Prostate gland (tissue), 2 donors: ENCODE measurements at regions not wholly inside any gene's neighbourhood (a gene's known extent, or its start where the extent isn't known, plus 50 kb on each side); places are given as distances from the start of the nearest gene placed in this dataset.

ENCODE experiments used
- POLR2A ChIP-seq: fragments of 450-650 bp; IDR thresholded peaks from one replicate; pipeline ENCODE4 v1.6.1; 2016; ENCODE audit warnings: antibody characterized with exemption, mild to moderate bottlenecking
- POLR2AphosphoS5 ChIP-seq: sonication (generic); formaldehyde crosslinking; IDR thresholded peaks from one replicate; pipeline ENCODE4 v1.6.1; 2017; ENCODE audit warnings: antibody characterized with exemption
- TF ChIP-seq, protein P1 (sequence below), 4 experiments: fragments of 200-600 bp in 2 of 4; fragments of 450-650 bp in 2 of 4; sonication (generic) in 2 of 4; IDR thresholded peaks; 1 replicate in 3 of 4; 2 replicates in 1 of 4; pipeline ENCODE4 v1.5.1; 2016 to 2019; ENCODE audit warnings: antibody characterized with exemption in 4 of 4, mild to moderate bottlenecking in 2 of 4, moderate library complexity in 2 of 4

DNA sequence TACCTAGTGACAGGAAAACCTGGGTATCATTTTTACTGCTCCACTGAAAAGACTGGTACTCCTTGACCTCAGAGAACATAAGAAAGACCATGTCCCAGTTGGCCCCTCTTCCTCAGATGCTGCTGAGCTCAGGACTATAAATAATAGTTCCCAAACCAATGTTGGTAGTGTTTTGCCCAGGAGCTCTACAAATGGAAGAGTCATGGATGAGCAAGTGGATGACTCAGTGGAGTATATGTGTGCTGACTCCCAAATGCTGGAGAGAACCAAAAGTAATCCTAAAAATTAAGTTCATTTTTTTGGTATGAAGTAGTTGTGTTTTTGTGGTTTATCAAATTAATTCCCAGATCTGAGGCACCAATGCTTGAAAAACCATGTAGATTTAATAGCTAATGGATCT is 482.0 kb downstream of the KCNA4 start:
- TF ChIP-seq, protein P1, sequence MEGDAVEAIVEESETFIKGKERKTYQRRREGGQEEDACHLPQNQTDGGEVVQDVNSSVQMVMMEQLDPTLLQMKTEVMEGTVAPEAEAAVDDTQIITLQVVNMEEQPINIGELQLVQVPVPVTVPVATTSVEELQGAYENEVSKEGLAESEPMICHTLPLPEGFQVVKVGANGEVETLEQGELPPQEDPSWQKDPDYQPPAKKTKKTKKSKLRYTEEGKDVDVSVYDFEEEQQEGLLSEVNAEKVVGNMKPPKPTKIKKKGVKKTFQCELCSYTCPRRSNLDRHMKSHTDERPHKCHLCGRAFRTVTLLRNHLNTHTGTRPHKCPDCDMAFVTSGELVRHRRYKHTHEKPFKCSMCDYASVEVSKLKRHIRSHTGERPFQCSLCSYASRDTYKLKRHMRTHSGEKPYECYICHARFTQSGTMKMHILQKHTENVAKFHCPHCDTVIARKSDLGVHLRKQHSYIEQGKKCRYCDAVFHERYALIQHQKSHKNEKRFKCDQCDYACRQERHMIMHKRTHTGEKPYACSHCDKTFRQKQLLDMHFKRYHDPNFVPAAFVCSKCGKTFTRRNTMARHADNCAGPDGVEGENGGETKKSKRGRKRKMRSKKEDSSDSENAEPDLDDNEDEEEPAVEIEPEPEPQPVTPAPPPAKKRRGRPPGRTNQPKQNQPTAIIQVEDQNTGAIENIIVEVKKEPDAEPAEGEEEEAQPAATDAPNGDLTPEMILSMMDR (IDR thresholded peaks at IDR 0.05) = no peak
- TF ChIP-seq POLR2AphosphoS5 = no peak
- no peak for TF ChIP-seq POLR2A
